Hepatocyte (in vitro differentiated cells): ENCODE measurements at regions not wholly inside any gene's neighbourhood (a gene's known extent, or its start where the extent isn't known, plus 50 kb on each side); places are given as distances from the start of the nearest gene placed in this dataset.

Experiments used
- DNase-seq: peaks from one replicate; pipeline ENCODE4 v3.0.0-alpha.2; 2016; ENCODE audit warnings: low spot score
- H2AFZ ChIP-seq: fragments of 200-600 bp; sonication (generic); 2 replicates; pipeline ENCODE4 v1.6.0; 2016; ENCODE audit warnings: antibody characterized with exemption, mild to moderate bottlenecking
- H3K27ac ChIP-seq: fragments of 200-600 bp; sonication (generic); 2 replicates; pipeline ENCODE4 v1.5.1; 2016; ENCODE audit warnings: mild to moderate bottlenecking
- H3K27me3 ChIP-seq: fragments of 200-600 bp; sonication (generic); 2 replicates; pipeline ENCODE4 v1.6.1; 2016
- H3K36me3 ChIP-seq: fragments of 200-600 bp; sonication (generic); replicated peaks from 2 replicates; pipeline ENCODE4 v1.5.1; 2016; ENCODE audit warnings: low read depth; ENCODE audit not compliant: insufficient read depth
- H3K4me1 ChIP-seq: fragments of 200-600 bp; sonication (generic); 2 replicates; pipeline ENCODE4 v1.5.1; 2016; ENCODE audit warnings: mild to moderate bottlenecking, moderate library complexity; ENCODE audit not compliant: insufficient read depth
- H3K4me2 ChIP-seq: fragments of 200-600 bp; sonication (generic); 2 replicates; pipeline ENCODE4 v1.6.0; 2016
- H3K4me3 ChIP-seq: fragments of 200-600 bp; sonication (generic); 2 replicates; pipeline ENCODE4 v1.5.1; 2016; ENCODE audit warnings: mild to moderate bottlenecking
- H3K79me2 ChIP-seq: fragments of 200-600 bp; sonication (generic); 2 replicates; pipeline ENCODE4 v1.6.0; 2017; ENCODE audit warnings: mild to moderate bottlenecking
- H3K9me2 ChIP-seq: fragments of 200-600 bp; sonication (generic); replicated peaks from 2 replicates; pipeline ENCODE4 v1.6.0; 2017; ENCODE audit warnings: mild to moderate bottlenecking; ENCODE audit not compliant: insufficient read depth
- H3K9me3 ChIP-seq: fragments of 200-600 bp; sonication (generic); 2 replicates; pipeline ENCODE4 v1.5.1; 2016; ENCODE audit warnings: low read depth, mild to moderate bottlenecking
- H4K20me1 ChIP-seq: fragments of 200-600 bp; sonication (generic); 2 replicates; pipeline ENCODE4 v1.6.0; 2016; ENCODE audit warnings: mild to moderate bottlenecking; ENCODE audit not compliant: insufficient read depth, poor library complexity, severe bottlenecking
- CTCF ChIP-seq: fragments of 200-600 bp; sonication (generic); IDR thresholded peaks from 2 replicates; pipeline ENCODE4 v1.5.1; 2016; ENCODE audit warnings: antibody characterized with exemption, mild to moderate bottlenecking; ENCODE audit not compliant: poor library complexity
- EZH2 ChIP-seq: fragments of 200-600 bp; sonication (generic); IDR thresholded peaks from 2 replicates; pipeline ENCODE4 v1.6.1; 2016; ENCODE audit warnings: antibody characterized with exemption, mild to moderate bottlenecking, borderline replicate concordance
- EZH2phosphoT487 ChIP-seq: fragments of 200-600 bp; sonication (generic); IDR thresholded peaks from one replicate; pipeline ENCODE4 v1.6.1; 2018; ENCODE audit warnings: antibody characterized with exemption, mild to moderate bottlenecking, low read depth, moderate library complexity; ENCODE audit not compliant: unreplicated experiment, severe bottlenecking
- WGBS: methylation state at CpG from one replicate; pipeline ENCODE4 v1.1.6; 2016; ENCODE audit warnings: low lambda C conversion rate; ENCODE audit errors: missing lambda C conversion rate; 5-methylcytosine and 5-hydroxymethylcytosine counted together

- H3K4me2 ChIP-seq = no peak overlapping the region
Observed at GRCh38 chr6:145147559-145147958, 587.8 kb downstream of the EPM2A start.

GRCh38 chr6:145147981-145148749, 587.2 kb downstream of the EPM2A start:
- peak; percentile 70 for DNase-seq
- peak overlapping the region; percentile 62 for H3K27ac ChIP-seq

More at GRCh38 chr6:145147559-145147958, 587.8 kb downstream of the EPM2A start:
- Histone ChIP-seq H4K20me1 (no peaks in the 10 kb centered on the region), H3K9me3 (no peaks in the 10 kb centered on the region), H3K36me3 (no peaks in the 10 kb centered on the region), H3K27me3 (no peaks in the 10 kb centered on the region), H3K79me2 (no peaks in the 10 kb centered on the region), H3K4me1 (peaks cover 6% of the 10 kb centered on the region), H2AFZ (no peak overlapping the region), H3K9me2 (no peaks in the 10 kb centered on the region), H3K4me3 (no peak overlapping the region), H3K27ac (peak overlapping the region; percentile 56)
- TF ChIP-seq CTCF (no peak), EZH2phosphoT487 (no peak), EZH2 (no peak)
- no peak for DNase-seq

GRCh38 chr6:145148776-145149175, 586.5 kb downstream of the EPM2A start:
- no peaks in the 10 kb centered on the region for H3K27me3 ChIP-seq
- no peak overlapping the region for H2AFZ ChIP-seq
- H3K4me3 ChIP-seq = no peak overlapping the region
- H3K4me2 ChIP-seq = no peak overlapping the region
- H3K9me3 ChIP-seq = no peaks in the 10 kb centered on the region
- H4K20me1 ChIP-seq = no peaks in the 10 kb centered on the region
- WGBS = 76% methylated on average over 2 of the region's 2 CpGs
- H3K9me2 ChIP-seq = no peaks in the 10 kb centered on the region
- peaks cover 6% of the 10 kb centered on the region for H3K4me1 ChIP-seq
- H3K79me2 ChIP-seq = no peaks in the 10 kb centered on the region
- peak overlapping the region; percentile 62 for H3K27ac ChIP-seq
- H3K36me3 ChIP-seq = no peaks in the 10 kb centered on the region
- no peak for DNase-seq
- TF ChIP-seq EZH2 = no peak
- TF ChIP-seq EZH2phosphoT487 = no peak
- TF ChIP-seq CTCF = no peak

More at GRCh38 chr6:145147981-145148749, 587.2 kb downstream of the EPM2A start:
- Histone ChIP-seq H2AFZ (no peak overlapping the region), H4K20me1 (no peaks in the 10 kb centered on the region), H3K9me2 (no peaks in the 10 kb centered on the region), H3K27me3 (no peaks in the 10 kb centered on the region), H3K9me3 (no peaks in the 10 kb centered on the region), H3K4me3 (no peak overlapping the region), H3K79me2 (no peaks in the 10 kb centered on the region), H3K4me2 (no peak overlapping the region), H3K4me1 (peaks cover 6% of the 10 kb centered on the region), H3K36me3 (no peaks in the 10 kb centered on the region)
- TF ChIP-seq CTCF = no peak
- no peak for TF ChIP-seq EZH2phosphoT487
- TF ChIP-seq EZH2 = no peak
- 71% methylated on average over 3 of the region's 3 CpGs for WGBS
